NCI-H774 (cell line): ENCODE measurements at regions not wholly inside any gene's neighbourhood (a gene's known extent, or its start where the extent isn't known, plus 50 kb on each side); places are given as distances from the start of the nearest gene placed in this dataset.
A peak's percentile ranks its signal among the peaks of the same experiment; 100 is the strongest.
"Not testable (repeated sequence)": the region's sequence is repeated elsewhere in the genome, so short reads cannot be mapped to it uniquely, and the experiment has no call there.

ENCODE experiments used
- DNase-seq: peaks from one replicate; lab custom pipeline; 2025; lab: John Stamatoyannopoulos, UW

DNA sequence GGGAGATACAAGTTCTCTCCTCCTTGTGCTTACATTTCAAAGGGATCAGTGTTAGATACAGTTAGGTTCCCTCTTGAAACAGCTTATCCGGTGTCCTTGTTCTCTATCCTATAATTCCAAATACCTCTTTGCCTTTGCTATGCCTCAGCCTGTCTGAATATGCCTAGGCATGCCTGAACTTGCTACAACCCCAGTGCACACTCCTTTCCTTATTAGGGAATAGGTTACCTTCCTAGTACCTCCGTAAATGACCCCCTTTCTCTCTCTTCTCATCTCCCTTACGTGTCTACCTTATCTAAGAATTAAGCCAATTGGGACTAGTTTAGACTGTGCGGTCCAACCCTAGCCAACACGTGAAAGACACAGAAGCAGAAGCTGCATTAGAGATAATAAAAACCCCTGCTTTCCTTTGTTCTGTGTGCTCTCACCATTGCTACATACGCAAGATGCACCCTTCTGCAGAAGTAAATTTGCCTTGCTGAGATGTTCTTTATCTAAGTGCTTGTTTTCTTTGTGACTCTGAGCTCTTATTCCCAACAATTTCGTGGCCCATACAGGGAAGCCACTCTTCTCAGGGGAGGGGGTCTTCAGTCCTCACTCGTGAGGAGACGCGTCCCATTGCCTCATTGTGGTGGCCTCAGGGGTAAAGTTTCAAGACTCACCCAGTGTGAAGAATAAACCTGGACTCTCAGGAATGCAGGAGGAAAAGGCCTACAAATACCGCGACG lies 802.1 kb downstream of the PLA2G4A start:
- no peak for DNase-seq

- DNase-seq, result no peak
These were observed 802.6 kb downstream of the PLA2G4A start for GRCh38 chr1:187631381-187631675.

GRCh38 chr1:187631984-187632383 lies 803.2 kb downstream of the PLA2G4A start:
- no peak for DNase-seq

DNA sequence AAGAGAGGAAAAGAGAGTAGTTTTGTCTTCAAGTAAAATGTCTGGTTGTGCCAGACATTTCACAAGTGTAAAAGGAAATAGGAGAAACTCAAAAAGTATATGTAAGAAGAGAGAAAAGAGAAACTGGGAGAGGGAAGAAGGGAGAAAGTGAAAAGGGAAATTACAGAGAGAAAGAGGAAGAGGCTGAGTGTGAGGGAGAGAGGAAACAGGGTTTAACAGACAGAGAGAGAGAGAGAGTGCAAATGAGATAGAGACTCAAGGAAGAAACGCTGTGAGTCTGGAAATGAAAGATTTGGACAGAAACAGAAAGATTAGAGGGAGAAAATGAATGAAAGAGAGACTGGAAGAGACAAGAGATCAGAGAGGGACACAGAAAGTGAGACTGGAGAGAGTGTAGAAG lies 806.2 kb downstream of the PLA2G4A start:
- DNase-seq, result no peak

DNA sequence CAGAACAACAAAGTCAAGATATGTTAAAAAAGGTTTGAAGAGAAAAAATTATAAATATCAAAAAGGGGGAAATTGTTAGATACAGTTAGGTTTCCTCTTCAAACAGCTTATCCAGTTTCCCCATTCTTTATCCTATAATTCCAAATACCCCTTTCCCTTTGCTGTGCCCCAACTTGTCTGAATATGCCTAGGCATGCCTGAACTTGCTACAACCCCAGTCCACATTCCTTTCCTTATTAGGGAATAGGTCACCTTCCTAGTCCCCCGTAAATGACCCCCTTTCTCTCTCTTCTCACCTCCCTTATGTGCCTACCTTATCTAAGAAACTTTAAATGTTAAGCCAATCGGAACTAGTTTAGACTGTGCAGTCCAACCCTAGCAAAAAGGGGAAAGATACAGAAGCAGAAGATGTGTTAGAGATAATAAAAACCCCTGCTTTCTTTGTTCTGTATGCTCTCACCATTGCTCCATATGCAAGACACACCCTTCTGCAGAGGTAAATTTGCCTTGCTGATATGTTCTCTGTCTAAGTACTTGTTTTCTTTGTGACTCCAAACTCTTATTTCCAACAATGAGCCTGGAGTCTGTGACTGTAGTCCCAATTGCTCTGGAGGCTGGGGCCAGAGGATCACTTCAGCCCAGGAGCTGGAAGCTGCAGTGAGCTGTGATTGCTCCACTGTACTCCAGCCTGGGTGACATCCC lies 810.1 kb downstream of the PLA2G4A start:
- DNase-seq, result no peak

DNA sequence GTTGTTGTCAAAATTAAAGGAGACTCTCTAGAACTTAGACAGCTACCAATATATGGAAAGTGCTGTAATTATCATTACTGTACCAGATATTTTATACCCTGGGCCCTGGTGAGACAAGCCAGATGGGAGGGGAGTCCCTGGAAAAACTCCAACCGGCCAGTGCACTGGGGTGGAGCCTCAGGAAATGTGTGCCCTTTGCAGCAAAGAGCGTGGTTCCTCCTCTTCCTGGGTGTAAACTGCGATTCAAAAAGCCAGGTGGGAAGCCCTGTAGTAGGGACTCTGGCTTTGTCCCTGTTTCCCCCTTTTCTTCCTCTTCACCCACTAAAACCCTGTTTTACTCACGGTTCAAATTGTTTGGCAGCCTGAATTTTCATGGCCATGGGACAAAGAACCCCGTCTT lies 812.3 kb downstream of the PLA2G4A start:
- no peak for DNase-seq

- DNase-seq, result no peak
These were observed 812.7 kb downstream of the PLA2G4A start for GRCh38 chr1:187641463-187641862.

- DNase-seq, result no peak
These were observed 813.2 kb downstream of the PLA2G4A start for GRCh38 chr1:187641907-187642306.

- DNase-seq, result no peak
These were observed 816.9 kb downstream of the PLA2G4A start for GRCh38 chr1:187645651-187646050.

GRCh38 chr1:187646536-187647107 lies 817.9 kb downstream of the PLA2G4A start:
- DNase-seq, result no peak

GRCh38 chr1:187648091-187648490 lies 819.3 kb downstream of the PLA2G4A start:
- no peak for DNase-seq

GRCh38 chr1:187654635-187655034 lies 825.9 kb downstream of the PLA2G4A start:
- DNase-seq, result no peak

GRCh38 chr1:187655104-187655503 lies 826.4 kb downstream of the PLA2G4A start:
- no peak for DNase-seq

- DNase-seq, result no peak
These were observed 836.7 kb downstream of the PLA2G4A start for GRCh38 chr1:187665483-187665882.

DNA sequence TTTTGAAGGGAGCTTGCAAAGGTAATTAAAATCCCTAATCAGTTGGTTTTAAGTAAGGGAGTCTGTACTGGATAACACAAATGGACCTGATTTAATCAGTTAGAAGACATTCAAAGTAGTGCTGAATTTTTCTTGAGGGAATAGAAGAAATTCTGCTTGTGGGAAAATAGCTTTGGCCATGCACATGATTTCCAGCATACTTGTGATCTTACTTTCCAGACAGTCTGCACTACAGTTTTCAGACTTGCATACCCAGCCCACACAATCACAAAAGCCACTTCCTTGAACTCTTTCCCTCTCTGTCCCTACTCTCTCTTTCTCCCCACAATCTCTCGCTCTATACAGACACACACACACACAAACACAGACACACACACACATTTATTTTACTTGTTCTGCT lies 852.1 kb downstream of the PLA2G4A start:
- no peak for DNase-seq

DNA sequence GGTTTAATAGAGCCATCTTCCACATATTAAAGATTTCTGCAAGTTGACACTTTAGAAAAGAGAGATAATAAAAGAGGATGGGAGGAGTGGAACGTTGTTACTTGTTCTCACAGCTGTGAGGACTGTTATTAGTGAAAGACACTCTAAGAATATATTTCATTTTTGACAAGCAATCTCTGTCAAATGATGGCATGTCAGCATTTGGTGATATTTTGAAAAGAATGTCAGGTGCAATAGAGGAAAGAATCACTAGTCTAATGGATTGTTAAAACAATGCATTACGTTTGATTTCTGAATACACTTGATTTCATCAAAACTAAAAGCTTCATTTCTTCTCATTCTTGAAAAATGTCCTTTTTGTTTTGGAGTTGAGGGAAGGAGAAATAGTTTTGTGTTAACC lies 853.4 kb downstream of the PLA2G4A start:
- no peak for DNase-seq

- no peak for DNase-seq
These were observed 856.6 kb downstream of the PLA2G4A start for GRCh38 chr1:187685333-187685732.

GRCh38 chr1:187689129-187689528 lies 860.4 kb downstream of the PLA2G4A start:
- DNase-seq, result no peak

- no peak for DNase-seq
These were observed 862.7 kb downstream of the PLA2G4A start for GRCh38 chr1:187691439-187691838.

GRCh38 chr1:187692799-187693198 lies 864.0 kb downstream of the PLA2G4A start:
- peak; percentile 30 for DNase-seq

GRCh38 chr1:187696073-187696472 lies 867.3 kb downstream of the PLA2G4A start:
- DNase-seq, result no peak

- not testable (repeated sequence) for DNase-seq
These were observed 874.7 kb downstream of the PLA2G4A start for GRCh38 chr1:187703138-187704130.
